ENCODE measurements at regions not wholly inside any gene's neighbourhood (a gene's known extent, or its start where the extent isn't known, plus 50 kb on each side); places are given as distances from the start of the nearest gene placed in this dataset.
A peak's percentile ranks its signal among the peaks of the same experiment; 100 is the strongest.

GRCh38 chr9:7236186-7236585 is 478.4 kb downstream of the KDM4C start:
- no peaks in the 10 kb centered on the region for H3K4me1 ChIP-seq
- no peak overlapping the region for H3K4me3 ChIP-seq
- peaks cover 0 to 8% of the 10 kb centered on the region in 2 donors for H3K9me3 ChIP-seq
- no peak overlapping the region for H3K27ac ChIP-seq
- DNase-seq (ENCODE audit: low spot score): no peak
- no peaks in the 10 kb centered on the region for H3K36me3 ChIP-seq
- TF ChIP-seq, protein P1, sequence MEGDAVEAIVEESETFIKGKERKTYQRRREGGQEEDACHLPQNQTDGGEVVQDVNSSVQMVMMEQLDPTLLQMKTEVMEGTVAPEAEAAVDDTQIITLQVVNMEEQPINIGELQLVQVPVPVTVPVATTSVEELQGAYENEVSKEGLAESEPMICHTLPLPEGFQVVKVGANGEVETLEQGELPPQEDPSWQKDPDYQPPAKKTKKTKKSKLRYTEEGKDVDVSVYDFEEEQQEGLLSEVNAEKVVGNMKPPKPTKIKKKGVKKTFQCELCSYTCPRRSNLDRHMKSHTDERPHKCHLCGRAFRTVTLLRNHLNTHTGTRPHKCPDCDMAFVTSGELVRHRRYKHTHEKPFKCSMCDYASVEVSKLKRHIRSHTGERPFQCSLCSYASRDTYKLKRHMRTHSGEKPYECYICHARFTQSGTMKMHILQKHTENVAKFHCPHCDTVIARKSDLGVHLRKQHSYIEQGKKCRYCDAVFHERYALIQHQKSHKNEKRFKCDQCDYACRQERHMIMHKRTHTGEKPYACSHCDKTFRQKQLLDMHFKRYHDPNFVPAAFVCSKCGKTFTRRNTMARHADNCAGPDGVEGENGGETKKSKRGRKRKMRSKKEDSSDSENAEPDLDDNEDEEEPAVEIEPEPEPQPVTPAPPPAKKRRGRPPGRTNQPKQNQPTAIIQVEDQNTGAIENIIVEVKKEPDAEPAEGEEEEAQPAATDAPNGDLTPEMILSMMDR (IDR thresholded peaks at IDR 0.05): no peak
- no peaks in the 10 kb centered on the region for H3K27me3 ChIP-seq

- H3K4me1 ChIP-seq: no peaks in the 10 kb centered on the region
- TF ChIP-seq, protein P1 (IDR thresholded peaks at IDR 0.05): peak in 1 of 2 donors; percentile 44
- no peak overlapping the region for H3K4me3 ChIP-seq
- no peaks in the 10 kb centered on the region for H3K27me3 ChIP-seq
- no peak overlapping the region for H3K27ac ChIP-seq
- no peaks in the 10 kb centered on the region for H3K36me3 ChIP-seq
- no peak for DNase-seq (ENCODE audit: low spot score)
- no peaks in the 10 kb centered on the region for H3K9me3 ChIP-seq
These were observed 476.4 kb downstream of the KDM4C start for GRCh38 chr9:7234144-7234543.

- no peaks in the 10 kb centered on the region for H3K4me1 ChIP-seq
- no peaks in the 10 kb centered on the region for H3K36me3 ChIP-seq
- no peak for DNase-seq (ENCODE audit: low spot score)
- no peaks in the 10 kb centered on the region for H3K27me3 ChIP-seq
- no peak overlapping the region for H3K4me3 ChIP-seq
- no peaks in the 10 kb centered on the region for H3K9me3 ChIP-seq
- no peak overlapping the region for H3K27ac ChIP-seq
- TF ChIP-seq, protein P1 (IDR thresholded peaks at IDR 0.05): no peak
These were observed 471.8 kb downstream of the KDM4C start for GRCh38 chr9:7229571-7229970.

GRCh38 chr9:7228726-7229125 is 471.0 kb downstream of the KDM4C start:
- H3K27me3 ChIP-seq: no peaks in the 10 kb centered on the region
- no peaks in the 10 kb centered on the region for H3K9me3 ChIP-seq
- no peaks in the 10 kb centered on the region for H3K4me1 ChIP-seq
- H3K27ac ChIP-seq: no peak overlapping the region
- TF ChIP-seq, protein P1 (IDR thresholded peaks at IDR 0.05): no peak
- no peak for DNase-seq (ENCODE audit: low spot score)
- H3K4me3 ChIP-seq: no peak overlapping the region
- no peaks in the 10 kb centered on the region for H3K36me3 ChIP-seq

- TF ChIP-seq, protein P1 (IDR thresholded peaks at IDR 0.05): no peak
- H3K4me3 ChIP-seq: no peak overlapping the region
- no peak for DNase-seq (ENCODE audit: low spot score)
- H3K27ac ChIP-seq: no peak overlapping the region
- no peaks in the 10 kb centered on the region for H3K27me3 ChIP-seq
- no peaks in the 10 kb centered on the region for H3K9me3 ChIP-seq
- H3K36me3 ChIP-seq: no peaks in the 10 kb centered on the region
- H3K4me1 ChIP-seq: no peaks in the 10 kb centered on the region
These were observed 470.2 kb downstream of the KDM4C start for GRCh38 chr9:7227951-7228350.

GRCh38 chr9:7226007-7226640 is 468.4 kb downstream of the KDM4C start:
- H3K9me3 ChIP-seq: no peaks in the 10 kb centered on the region
- DNase-seq (ENCODE audit: low spot score): no peak
- H3K4me1 ChIP-seq: no peaks in the 10 kb centered on the region
- H3K27ac ChIP-seq: no peak overlapping the region
- no peaks in the 10 kb centered on the region for H3K27me3 ChIP-seq
- no peak overlapping the region for H3K4me3 ChIP-seq
- TF ChIP-seq, protein P1 (IDR thresholded peaks at IDR 0.05): no peak
- no peaks in the 10 kb centered on the region for H3K36me3 ChIP-seq
